ENCODE measurements at regions not wholly inside any gene's neighbourhood (a gene's known extent, or its start where the extent isn't known, plus 50 kb on each side); places are given as distances from the start of the nearest gene placed in this dataset.
"Not testable (repeated sequence)": the region's sequence is repeated elsewhere in the genome, so short reads cannot be mapped to it uniquely, and the experiment has no call there.

DNA sequence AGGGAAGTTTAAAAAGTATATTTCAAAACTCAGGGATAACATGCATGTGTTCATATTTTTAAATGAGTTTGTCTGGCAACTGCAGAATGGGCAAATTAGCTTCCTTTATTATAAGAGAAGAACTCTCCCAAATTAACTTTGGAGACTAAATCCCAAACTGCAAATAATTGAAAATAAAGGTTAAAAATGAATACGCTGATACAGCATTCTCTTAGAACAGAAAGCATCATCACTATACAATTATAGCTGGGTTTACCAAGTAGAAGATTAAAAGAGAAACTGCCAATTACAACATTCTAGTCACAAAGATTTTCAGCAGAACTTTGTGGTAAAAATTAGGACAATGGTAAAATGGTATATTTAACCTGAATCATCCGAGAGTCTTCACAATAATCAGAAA, 73.3 kb downstream of the OLFM4 start:
- Mint-ChIP-seq H3K9me3 (peaks cover 6% of the 10 kb centered on the region), H3K27me3 (ENCODE audit: low read depth) (no peaks in the 10 kb centered on the region), H3K36me3 (ENCODE audit: insufficient read depth) (no peaks in the 10 kb centered on the region), H3K4me1 (ENCODE audit: low read depth) (no peaks in the 10 kb centered on the region), H3K4me3 (no peak overlapping the region)
- DNase-seq (no peak), ATAC-seq (no peak)

DNA sequence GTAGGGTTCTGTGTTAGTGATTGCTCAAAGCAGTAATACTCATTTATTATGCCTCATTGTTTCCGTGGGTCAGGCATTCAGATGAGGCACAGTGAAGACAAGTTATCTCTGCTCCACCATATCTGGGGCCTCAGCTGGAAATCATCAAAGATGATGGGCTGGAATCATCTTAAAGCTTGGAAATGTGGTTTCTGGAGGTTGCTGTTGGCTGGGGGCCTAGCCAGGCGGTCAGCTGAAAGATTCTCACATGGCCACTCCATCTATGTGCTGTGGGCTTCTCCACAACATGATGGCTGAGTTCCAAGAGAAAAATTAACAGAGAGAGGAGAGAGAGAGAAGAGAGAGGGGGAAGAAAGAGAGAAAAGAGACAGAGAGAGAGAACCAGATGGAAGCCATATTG, 75.5 kb downstream of the OLFM4 start:
- Mint-ChIP-seq H3K4me1 (ENCODE audit: low read depth) (no peaks in the 10 kb centered on the region), H3K9me3 (no peaks in the 10 kb centered on the region), H3K27me3 (ENCODE audit: low read depth) (peaks cover 2% of the 10 kb centered on the region), H3K4me3 (no peak overlapping the region), H3K36me3 (ENCODE audit: insufficient read depth) (no peaks in the 10 kb centered on the region)
- ATAC-seq (no peak), DNase-seq (no peak)

DNA sequence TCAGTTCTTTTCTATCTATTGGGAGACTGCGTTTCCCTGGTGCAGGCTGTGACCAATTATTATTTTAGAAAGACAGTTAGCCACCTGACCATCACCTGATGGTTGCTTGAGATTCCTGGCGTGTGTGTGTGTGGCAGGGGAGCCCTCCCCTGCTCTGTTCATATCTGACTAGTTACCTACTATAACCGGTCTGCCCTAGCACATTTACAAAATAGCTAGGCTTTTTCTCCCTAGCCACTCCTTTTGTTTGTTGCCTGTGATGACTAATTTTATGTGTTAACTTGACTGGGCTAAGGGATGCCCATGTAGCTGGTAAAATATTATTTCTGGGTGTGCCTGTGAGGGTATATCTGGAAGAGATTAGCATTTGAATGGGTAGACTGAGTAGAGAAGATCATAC, 76.9 kb downstream of the OLFM4 start:
- no peaks in the 10 kb centered on the region for H3K4me1 Mint-ChIP-seq (ENCODE audit: low read depth)
- DNase-seq, result no peak
- no peaks in the 10 kb centered on the region for H3K9me3 Mint-ChIP-seq
- H3K36me3 Mint-ChIP-seq (ENCODE audit: insufficient read depth), result no peaks in the 10 kb centered on the region
- no peak for ATAC-seq
- H3K4me3 Mint-ChIP-seq, result no peak overlapping the region
- peaks cover 2% of the 10 kb centered on the region for H3K27me3 Mint-ChIP-seq (ENCODE audit: low read depth)

DNA sequence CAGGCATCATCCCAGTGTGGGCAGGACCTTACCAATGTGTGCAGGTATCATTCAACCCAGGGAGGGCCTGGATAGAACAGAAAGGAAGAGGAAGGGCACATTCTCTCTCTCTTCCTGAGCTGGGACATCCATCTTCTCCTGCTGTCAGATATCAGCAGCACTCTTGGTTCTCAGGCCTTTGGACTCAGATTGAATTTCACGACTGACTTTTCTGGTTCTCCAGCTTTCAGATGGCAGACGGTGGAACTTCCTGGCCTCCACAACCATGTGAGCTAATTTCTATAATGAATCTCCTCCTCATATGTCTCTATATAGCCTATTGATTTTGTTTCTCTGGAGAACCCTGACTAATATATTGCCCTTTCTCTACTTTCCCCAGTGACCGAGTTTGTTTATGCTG, 77.3 kb downstream of the OLFM4 start:
- no peaks in the 10 kb centered on the region for H3K36me3 Mint-ChIP-seq (ENCODE audit: insufficient read depth)
- H3K9me3 Mint-ChIP-seq, result no peaks in the 10 kb centered on the region
- no peak overlapping the region for H3K4me3 Mint-ChIP-seq
- ATAC-seq, result no peak
- no peaks in the 10 kb centered on the region for H3K4me1 Mint-ChIP-seq (ENCODE audit: low read depth)
- H3K27me3 Mint-ChIP-seq (ENCODE audit: low read depth), result peaks cover 2% of the 10 kb centered on the region
- no peak for DNase-seq

DNA sequence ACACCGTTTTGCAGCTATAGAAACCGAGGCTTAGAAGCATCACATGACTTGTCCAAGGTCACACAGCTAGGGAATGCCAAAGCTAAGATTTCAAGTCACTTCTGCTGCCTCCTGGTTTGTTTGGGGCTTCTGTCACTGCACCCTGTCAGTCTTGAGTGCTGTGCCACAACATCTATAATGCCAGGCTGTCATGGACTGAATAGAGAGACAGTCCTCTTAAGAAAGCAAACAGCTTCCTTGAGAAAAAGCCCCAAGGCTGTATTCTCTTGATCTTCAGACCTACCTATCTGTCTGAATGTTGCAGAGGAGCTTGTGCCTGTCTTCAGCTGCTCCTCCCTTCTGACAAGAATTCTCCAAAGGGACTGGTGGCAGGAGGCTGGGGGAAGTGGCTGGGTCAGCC, 81.6 kb downstream of the OLFM4 start:
- H3K4me3 Mint-ChIP-seq, result no peak overlapping the region
- H3K9me3 Mint-ChIP-seq, result no peaks in the 10 kb centered on the region
- no peaks in the 10 kb centered on the region for H3K4me1 Mint-ChIP-seq (ENCODE audit: low read depth)
- no peak for DNase-seq
- peaks cover 2% of the 10 kb centered on the region for H3K27me3 Mint-ChIP-seq (ENCODE audit: low read depth)
- no peak for ATAC-seq
- no peaks in the 10 kb centered on the region for H3K36me3 Mint-ChIP-seq (ENCODE audit: insufficient read depth)

DNA sequence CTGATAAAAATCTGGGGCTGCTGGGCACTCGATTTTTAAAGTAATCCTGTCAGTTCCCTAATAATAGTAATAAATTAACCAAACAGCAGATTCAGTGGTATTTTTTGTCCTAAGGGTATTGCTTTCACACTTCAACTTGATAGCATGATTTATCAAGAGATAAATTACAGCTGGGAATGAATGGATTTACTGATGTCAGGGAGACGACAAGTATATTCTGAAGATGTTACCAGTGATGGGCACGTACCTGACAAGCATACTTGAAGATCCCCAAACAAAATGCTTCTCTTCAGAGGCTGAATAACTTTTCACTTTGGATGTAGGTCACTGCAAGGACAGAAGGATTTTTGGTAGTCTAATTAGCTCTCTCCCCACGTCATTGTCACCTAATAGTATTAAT, 82.0 kb downstream of the OLFM4 start:
- Mint-ChIP-seq H3K27me3 (ENCODE audit: low read depth) (peaks cover 2% of the 10 kb centered on the region), H3K36me3 (ENCODE audit: insufficient read depth) (no peaks in the 10 kb centered on the region), H3K9me3 (no peaks in the 10 kb centered on the region), H3K4me1 (ENCODE audit: low read depth) (no peaks in the 10 kb centered on the region), H3K4me3 (no peak overlapping the region)
- ATAC-seq (no peak), DNase-seq (no peak)

DNA sequence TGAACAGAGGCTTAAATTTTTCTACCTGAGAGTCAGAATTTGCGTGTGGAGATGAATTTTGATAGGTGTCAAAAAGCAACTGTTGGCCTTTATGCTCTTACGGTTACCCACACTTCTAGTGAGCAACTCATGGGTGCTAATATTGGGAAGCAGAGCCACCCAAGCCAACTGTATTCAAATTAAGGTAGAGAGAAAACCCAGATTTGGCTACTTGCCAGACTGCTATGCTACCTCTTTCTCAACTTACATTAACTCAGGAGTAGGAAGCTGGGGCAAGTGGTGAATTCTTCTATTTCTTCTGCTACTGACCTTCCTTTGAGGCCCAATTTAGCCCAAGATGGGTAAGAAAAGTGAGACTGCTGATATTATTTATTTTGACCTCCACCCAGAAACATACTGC, 83.9 kb downstream of the OLFM4 start:
- no peaks in the 10 kb centered on the region for H3K4me1 Mint-ChIP-seq (ENCODE audit: low read depth)
- H3K9me3 Mint-ChIP-seq, result no peaks in the 10 kb centered on the region
- no peaks in the 10 kb centered on the region for H3K36me3 Mint-ChIP-seq (ENCODE audit: insufficient read depth)
- ATAC-seq, result no peak
- H3K4me3 Mint-ChIP-seq, result no peak overlapping the region
- DNase-seq, result no peak
- peaks cover 2% of the 10 kb centered on the region for H3K27me3 Mint-ChIP-seq (ENCODE audit: low read depth)

DNA sequence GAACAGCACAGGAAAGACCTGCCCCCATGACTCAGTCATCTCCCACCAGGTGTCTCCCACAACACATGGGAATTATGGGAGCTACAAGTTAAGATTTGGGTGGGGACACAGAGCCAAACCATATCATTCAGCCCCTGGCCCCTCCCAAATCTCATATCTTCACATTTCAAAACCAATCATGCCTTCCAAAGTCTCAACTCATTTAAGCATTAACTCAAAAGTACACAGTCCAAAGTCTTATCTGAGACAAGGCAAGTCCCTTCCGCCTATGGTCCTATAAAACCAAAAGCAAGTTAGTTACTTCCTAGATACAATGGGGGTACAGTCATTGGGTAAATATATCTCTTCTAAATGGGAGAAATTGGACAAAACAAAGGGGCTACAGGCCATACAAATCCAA, 88.4 kb downstream of the OLFM4 start:
- DNase-seq; H3K9me3 Mint-ChIP-seq; ATAC-seq; H3K27me3 Mint-ChIP-seq (ENCODE audit: low read depth); H3K4me1 Mint-ChIP-seq (ENCODE audit: low read depth); H3K36me3 Mint-ChIP-seq (ENCODE audit: insufficient read depth); H3K4me3 Mint-ChIP-seq: not testable (repeated sequence)

DNA sequence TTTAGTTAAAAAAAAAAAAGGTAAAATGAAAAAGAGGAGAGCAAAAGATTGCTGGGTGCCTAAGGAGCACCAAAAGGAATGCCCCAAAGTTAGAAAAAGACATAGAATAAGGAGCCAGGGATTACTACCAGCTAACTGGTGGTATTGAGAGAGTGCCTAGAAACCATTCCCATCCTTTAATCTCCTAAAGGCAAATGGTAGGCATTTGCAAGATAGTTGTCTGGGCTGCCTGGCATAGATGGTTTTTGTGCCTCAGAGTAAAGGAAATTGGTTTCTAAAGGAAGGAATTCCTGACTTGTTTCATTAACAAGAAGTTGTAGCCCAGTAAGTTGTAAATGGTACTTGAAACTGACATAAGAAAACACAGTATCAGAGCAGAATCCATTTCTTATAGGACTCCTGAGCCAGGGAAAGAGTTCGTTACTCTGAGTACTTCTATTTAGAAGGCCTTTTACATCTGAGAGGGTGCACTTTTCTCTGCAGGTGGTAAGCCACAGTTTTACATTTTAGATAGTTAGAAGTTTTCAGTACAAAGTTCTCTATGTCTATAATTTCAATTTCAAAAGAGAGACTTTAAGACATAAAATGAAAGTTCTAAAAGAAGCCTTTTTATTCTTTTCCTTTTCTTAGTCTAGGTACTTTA, 92.6 kb downstream of the OLFM4 start:
- H3K4me3 Mint-ChIP-seq, result no peak overlapping the region
- no peaks in the 10 kb centered on the region for H3K27me3 Mint-ChIP-seq (ENCODE audit: low read depth)
- no peaks in the 10 kb centered on the region for H3K4me1 Mint-ChIP-seq (ENCODE audit: low read depth)
- H3K36me3 Mint-ChIP-seq (ENCODE audit: insufficient read depth), result no peaks in the 10 kb centered on the region
- ATAC-seq (no peak), DNase-seq (no peak)
- H3K9me3 Mint-ChIP-seq, result no peaks in the 10 kb centered on the region

DNA sequence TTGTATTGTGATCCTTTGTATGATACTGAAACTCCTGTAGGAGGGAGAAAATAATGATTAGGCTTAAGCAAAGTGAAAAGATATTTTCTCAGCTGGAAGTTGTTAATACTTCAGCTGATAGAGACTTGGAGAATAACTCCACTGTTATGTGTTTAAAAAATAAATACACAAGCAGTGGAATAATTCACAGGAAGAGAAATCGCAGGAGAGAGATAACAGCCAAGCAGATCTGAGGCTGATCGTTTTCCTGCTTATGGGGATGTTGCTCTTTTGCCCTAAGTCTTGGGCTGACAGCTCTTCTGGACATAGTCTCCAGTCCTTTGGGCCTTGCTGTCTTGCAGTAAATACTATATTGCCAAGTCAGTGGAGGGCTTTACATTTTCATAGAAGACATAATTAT, 93.3 kb downstream of the OLFM4 start:
- DNase-seq (no peak), ATAC-seq (no peak)
- no peak overlapping the region for H3K4me3 Mint-ChIP-seq
- H3K9me3 Mint-ChIP-seq, result no peaks in the 10 kb centered on the region
- H3K27me3 Mint-ChIP-seq (ENCODE audit: low read depth), result no peaks in the 10 kb centered on the region
- H3K4me1 Mint-ChIP-seq (ENCODE audit: low read depth), result no peaks in the 10 kb centered on the region
- no peaks in the 10 kb centered on the region for H3K36me3 Mint-ChIP-seq (ENCODE audit: insufficient read depth)

DNA sequence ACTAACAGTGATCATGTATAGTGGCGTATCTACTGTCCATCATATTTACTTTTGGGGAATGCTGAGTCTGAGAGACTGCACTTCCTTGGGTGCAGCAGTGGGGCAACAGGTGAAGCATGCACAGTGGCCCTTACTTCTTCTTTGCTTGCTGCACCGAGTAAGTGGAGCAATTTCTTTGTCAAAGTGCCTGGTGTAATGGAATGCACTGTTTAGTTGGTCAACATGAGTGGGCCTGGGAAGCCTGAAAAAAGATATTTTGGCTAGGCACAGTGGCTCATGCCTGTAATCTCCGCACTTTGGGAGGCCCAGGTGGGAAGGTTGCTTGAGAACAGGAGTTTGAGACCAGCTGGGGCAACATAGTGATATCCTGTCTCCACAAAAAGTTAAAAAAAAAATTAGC, 94.9 kb downstream of the OLFM4 start:
- no peak overlapping the region for H3K4me3 Mint-ChIP-seq
- DNase-seq (no peak), ATAC-seq (no peak)
- no peaks in the 10 kb centered on the region for H3K9me3 Mint-ChIP-seq
- H3K4me1 Mint-ChIP-seq (ENCODE audit: low read depth), result no peaks in the 10 kb centered on the region
- H3K36me3 Mint-ChIP-seq (ENCODE audit: insufficient read depth), result no peaks in the 10 kb centered on the region
- H3K27me3 Mint-ChIP-seq (ENCODE audit: low read depth), result no peaks in the 10 kb centered on the region

DNA sequence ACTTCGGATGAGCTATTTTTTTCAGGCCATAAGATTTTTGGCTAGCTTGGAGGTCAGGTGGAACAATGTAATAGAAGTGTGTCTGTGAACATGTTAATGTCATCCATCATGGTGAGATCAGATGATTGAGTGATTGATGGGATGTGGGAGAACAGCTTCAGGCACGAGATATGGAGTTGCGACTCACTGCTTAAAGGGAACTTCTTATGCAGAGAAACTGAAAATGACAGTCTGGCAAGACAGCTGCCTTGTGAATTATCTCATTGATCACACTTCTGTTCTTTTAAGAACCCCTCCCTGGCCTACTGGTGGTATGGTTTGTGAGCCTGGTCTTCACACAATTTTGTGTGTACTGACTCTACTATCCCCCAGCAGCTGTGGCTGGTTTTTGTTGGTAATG, 96.0 kb downstream of the OLFM4 start:
- no peak for ATAC-seq
- Mint-ChIP-seq H3K4me1 (ENCODE audit: low read depth) (no peaks in the 10 kb centered on the region), H3K9me3 (peaks cover 3% of the 10 kb centered on the region), H3K36me3 (ENCODE audit: insufficient read depth) (no peaks in the 10 kb centered on the region), H3K27me3 (ENCODE audit: low read depth) (no peaks in the 10 kb centered on the region), H3K4me3 (no peak overlapping the region)
- DNase-seq, result no peak

DNA sequence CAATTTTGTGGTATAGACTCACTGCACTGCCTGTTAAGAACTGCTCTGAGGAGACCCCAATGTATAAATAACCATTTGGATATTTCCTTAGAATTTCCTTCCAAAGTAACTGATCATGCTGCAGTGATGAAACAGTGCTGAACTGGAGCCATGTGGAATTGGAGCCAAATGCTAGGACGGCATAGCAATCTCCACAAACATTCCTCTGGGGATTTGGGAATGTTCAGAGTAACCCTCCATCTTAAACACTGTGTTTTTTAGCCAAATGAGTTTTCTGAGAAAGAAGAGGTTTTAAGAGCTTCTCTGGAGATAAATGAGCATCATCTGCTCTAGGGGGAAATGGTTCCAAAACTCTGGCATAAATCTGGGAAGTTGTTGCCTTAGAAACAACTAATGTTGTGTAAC, 98.2 kb downstream of the OLFM4 start:
- ATAC-seq (no peak), DNase-seq (no peak)
- Mint-ChIP-seq H3K4me1 (ENCODE audit: low read depth) (no peaks in the 10 kb centered on the region), H3K4me3 (no peak overlapping the region), H3K9me3 (peaks cover 3% of the 10 kb centered on the region), H3K36me3 (ENCODE audit: insufficient read depth) (no peaks in the 10 kb centered on the region), H3K27me3 (ENCODE audit: low read depth) (no peaks in the 10 kb centered on the region)

DNA sequence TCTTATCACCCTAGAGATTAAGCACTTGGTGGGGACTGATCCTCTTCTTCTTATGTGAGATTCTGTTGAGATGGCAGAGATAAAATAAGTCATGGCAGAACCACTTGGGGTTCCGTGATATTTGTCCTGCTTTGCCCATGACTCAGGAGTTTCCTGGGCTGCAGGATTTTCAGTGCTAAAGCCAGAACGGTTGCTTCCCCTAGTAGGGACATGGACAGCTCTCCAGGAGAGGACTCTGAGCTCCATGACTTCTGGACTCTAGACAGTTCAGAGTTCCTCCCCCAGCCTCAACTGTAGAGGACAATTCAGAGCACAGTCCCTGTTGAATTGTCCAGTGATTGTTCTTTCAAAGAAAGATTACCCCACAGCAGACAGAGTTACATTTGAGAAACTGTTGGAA, 98.8 kb downstream of the OLFM4 start:
- Mint-ChIP-seq H3K27me3 (ENCODE audit: low read depth) (no peaks in the 10 kb centered on the region), H3K4me1 (ENCODE audit: low read depth) (no peaks in the 10 kb centered on the region), H3K4me3 (no peak overlapping the region), H3K36me3 (ENCODE audit: insufficient read depth) (no peaks in the 10 kb centered on the region), H3K9me3 (peaks cover 3% of the 10 kb centered on the region)
- no peak for DNase-seq
- no peak for ATAC-seq

DNA sequence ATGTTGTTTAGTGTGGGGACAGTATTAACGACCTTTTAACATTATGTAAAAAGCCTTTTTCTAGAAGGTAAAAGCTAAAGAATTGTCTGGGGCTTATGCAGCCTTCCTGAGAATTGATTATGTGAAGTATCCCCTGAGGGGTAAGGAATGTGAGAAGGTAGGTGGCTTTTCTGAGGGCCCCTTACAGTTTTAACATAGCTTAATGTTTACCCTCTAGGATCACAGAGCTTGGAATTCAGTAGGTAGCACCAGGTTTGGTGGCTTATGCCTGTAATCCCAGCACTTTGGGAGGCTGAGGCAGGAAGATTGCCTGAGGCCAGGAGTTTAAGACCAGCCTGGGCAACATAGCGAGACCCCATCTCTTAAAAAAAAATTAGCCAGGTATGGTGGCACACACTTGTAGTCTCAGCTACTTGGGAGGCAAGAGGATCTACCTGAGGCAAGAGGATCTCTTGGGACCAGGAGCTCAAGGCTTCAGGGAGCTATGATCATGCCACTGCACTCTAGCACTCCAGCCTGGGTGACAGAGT, 101.3 kb downstream of the OLFM4 start:
- DNase-seq, result no peak
- H3K4me3 Mint-ChIP-seq, result no peak overlapping the region
- no peaks in the 10 kb centered on the region for H3K4me1 Mint-ChIP-seq (ENCODE audit: low read depth)
- no peaks in the 10 kb centered on the region for H3K36me3 Mint-ChIP-seq (ENCODE audit: insufficient read depth)
- H3K9me3 Mint-ChIP-seq, result peaks cover 3% of the 10 kb centered on the region
- ATAC-seq, result no peak
- H3K27me3 Mint-ChIP-seq (ENCODE audit: low read depth), result no peaks in the 10 kb centered on the region

DNA sequence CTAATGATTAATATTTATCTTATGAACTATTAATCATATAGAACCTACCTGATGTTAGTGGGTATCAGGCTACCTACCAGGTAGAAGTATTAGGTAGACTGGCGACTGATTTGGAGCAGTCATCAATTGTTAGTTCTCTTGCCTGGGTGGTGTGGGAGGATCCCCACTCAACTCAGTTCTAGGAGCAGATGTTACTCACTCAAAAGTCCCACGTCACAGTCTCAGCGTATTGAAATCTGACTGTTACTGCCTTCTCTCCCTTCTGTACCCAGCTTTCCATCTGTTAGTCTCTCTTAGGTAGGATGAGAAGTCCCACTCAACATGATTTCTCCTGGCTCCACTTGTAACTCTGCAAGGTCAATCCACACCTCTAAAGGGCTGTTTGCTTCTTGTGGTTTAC, 102.7 kb downstream of the OLFM4 start:
- H3K27me3 Mint-ChIP-seq (ENCODE audit: low read depth), result no peaks in the 10 kb centered on the region
- no peak overlapping the region for H3K4me3 Mint-ChIP-seq
- no peaks in the 10 kb centered on the region for H3K36me3 Mint-ChIP-seq (ENCODE audit: insufficient read depth)
- no peaks in the 10 kb centered on the region for H3K4me1 Mint-ChIP-seq (ENCODE audit: low read depth)
- ATAC-seq, result no peak
- DNase-seq, result no peak
- H3K9me3 Mint-ChIP-seq, result peaks cover 3% of the 10 kb centered on the region

Data from activated T-cell treated with anti-CD3 and anti-CD28 coated beads, Interleukin-2, amount 50 U/mL, for 4 hours (primary cell).